ENCODE measurements at regions not wholly inside any gene's neighbourhood (a gene's known extent, or its start where the extent isn't known, plus 50 kb on each side); places are given as distances from the start of the nearest gene placed in this dataset.
"Not testable (repeated sequence)": the region's sequence is repeated elsewhere in the genome, so short reads cannot be mapped to it uniquely, and the experiment has no call there.

- not testable (repeated sequence) for H3K4me1 ChIP-seq (ENCODE audit: control insufficient read depth in 2 of 2, insufficient read depth in 2 of 2, low read length in 2 of 2); H3K4me3 ChIP-seq (ENCODE audit: low read length in 2 of 2); DNase-seq (ENCODE audit: low read depth in 6 of 9, low spot score in 9 of 9); H3K9me3 ChIP-seq (ENCODE audit: control insufficient read depth in 2 of 2, insufficient read depth in 1 of 2, low read length in 1 of 2); H3K27ac ChIP-seq (ENCODE audit: low read depth in 1 of 2, low read length in 1 of 2); H3K36me3 ChIP-seq (ENCODE audit: control insufficient read depth in 2 of 2, insufficient read depth in 2 of 2, low read length in 1 of 2); H3K27me3 ChIP-seq (ENCODE audit: control insufficient read depth in 2 of 2, insufficient read depth in 1 of 2, low read length in 1 of 2)
- WGBS = 95% methylated on average over 18 of the region's 18 CpGs
Measured at GRCh38 chr2:58325296-58325895, 84.3 kb upstream of the FANCL start.

- Histone ChIP-seq H3K36me3 (ENCODE audit: control insufficient read depth in 2 of 2, insufficient read depth in 2 of 2, low read length in 1 of 2) (no peaks in the 10 kb centered on the region), H3K9me3 (ENCODE audit: control insufficient read depth in 2 of 2, insufficient read depth in 1 of 2, low read length in 1 of 2) (no peaks in the 10 kb centered on the region), H3K4me3 (ENCODE audit: low read length in 2 of 2) (no peak overlapping the region), H3K4me1 (ENCODE audit: control insufficient read depth in 2 of 2, insufficient read depth in 2 of 2, low read length in 2 of 2) (no peaks in the 10 kb centered on the region), H3K27me3 (ENCODE audit: control insufficient read depth in 2 of 2, insufficient read depth in 1 of 2, low read length in 1 of 2) (no peaks in the 10 kb centered on the region), H3K27ac (ENCODE audit: low read depth in 1 of 2, low read length in 1 of 2) (no peak overlapping the region)
- 88% methylated on average over 4 of the region's 4 CpGs for WGBS
- no peak for DNase-seq (ENCODE audit: low read depth in 6 of 9, low spot score in 9 of 9)
Measured at GRCh38 chr2:58319481-58319880, 78.4 kb upstream of the FANCL start.

- WGBS = 92% methylated on average over 7 of the region's 7 CpGs
- H3K27ac ChIP-seq (ENCODE audit: low read depth in 1 of 2, low read length in 1 of 2); DNase-seq (ENCODE audit: low read depth in 6 of 9, low spot score in 9 of 9): not testable (repeated sequence)
Measured at GRCh38 chr2:58318949-58319348, 77.8 kb upstream of the FANCL start.

GRCh38 chr2:58313926-58314325, 72.8 kb upstream of the FANCL start:
- H3K9me3 ChIP-seq (ENCODE audit: control insufficient read depth in 2 of 2, insufficient read depth in 1 of 2, low read length in 1 of 2) = no peaks in the 10 kb centered on the region
- no peaks in the 10 kb centered on the region for H3K36me3 ChIP-seq (ENCODE audit: control insufficient read depth in 2 of 2, insufficient read depth in 2 of 2, low read length in 1 of 2)
- H3K27ac ChIP-seq (ENCODE audit: low read depth in 1 of 2, low read length in 1 of 2) = no peak overlapping the region
- no peak for DNase-seq (ENCODE audit: low read depth in 6 of 9, low spot score in 9 of 9)
- H3K27me3 ChIP-seq (ENCODE audit: control insufficient read depth in 2 of 2, insufficient read depth in 1 of 2, low read length in 1 of 2) = no peaks in the 10 kb centered on the region
- H3K4me1 ChIP-seq (ENCODE audit: control insufficient read depth in 2 of 2, insufficient read depth in 2 of 2, low read length in 2 of 2) = no peaks in the 10 kb centered on the region
- WGBS = 73% methylated on average over 2 of the region's 2 CpGs
- no peak overlapping the region for H3K4me3 ChIP-seq (ENCODE audit: low read length in 2 of 2)

More at GRCh38 chr2:58318949-58319348, 77.8 kb upstream of the FANCL start:
- H3K36me3 ChIP-seq (ENCODE audit: control insufficient read depth in 2 of 2, insufficient read depth in 2 of 2, low read length in 1 of 2); H3K27me3 ChIP-seq (ENCODE audit: control insufficient read depth in 2 of 2, insufficient read depth in 1 of 2, low read length in 1 of 2); H3K4me3 ChIP-seq (ENCODE audit: low read length in 2 of 2); H3K4me1 ChIP-seq (ENCODE audit: control insufficient read depth in 2 of 2, insufficient read depth in 2 of 2, low read length in 2 of 2); H3K9me3 ChIP-seq (ENCODE audit: control insufficient read depth in 2 of 2, insufficient read depth in 1 of 2, low read length in 1 of 2): not testable (repeated sequence)

GRCh38 chr2:58308435-58308834, 67.3 kb upstream of the FANCL start:
- Histone ChIP-seq H3K27me3 (ENCODE audit: control insufficient read depth in 2 of 2, insufficient read depth in 1 of 2, low read length in 1 of 2) (no peaks in the 10 kb centered on the region), H3K9me3 (ENCODE audit: control insufficient read depth in 2 of 2, insufficient read depth in 1 of 2, low read length in 1 of 2) (no peaks in the 10 kb centered on the region), H3K4me3 (ENCODE audit: low read length in 2 of 2) (no peak overlapping the region), H3K36me3 (ENCODE audit: control insufficient read depth in 2 of 2, insufficient read depth in 2 of 2, low read length in 1 of 2) (no peaks in the 10 kb centered on the region), H3K4me1 (ENCODE audit: control insufficient read depth in 2 of 2, insufficient read depth in 2 of 2, low read length in 2 of 2) (no peaks in the 10 kb centered on the region), H3K27ac (ENCODE audit: low read depth in 1 of 2, low read length in 1 of 2) (no peak overlapping the region)
- DNase-seq (ENCODE audit: low read depth in 6 of 9, low spot score in 9 of 9) = no peak

GRCh38 chr2:58304843-58305242, 63.7 kb upstream of the FANCL start:
- Histone ChIP-seq H3K27me3 (ENCODE audit: control insufficient read depth in 2 of 2, insufficient read depth in 1 of 2, low read length in 1 of 2) (no peaks in the 10 kb centered on the region), H3K36me3 (ENCODE audit: control insufficient read depth in 2 of 2, insufficient read depth in 2 of 2, low read length in 1 of 2) (no peaks in the 10 kb centered on the region), H3K9me3 (ENCODE audit: control insufficient read depth in 2 of 2, insufficient read depth in 1 of 2, low read length in 1 of 2) (no peaks in the 10 kb centered on the region), H3K4me1 (ENCODE audit: control insufficient read depth in 2 of 2, insufficient read depth in 2 of 2, low read length in 2 of 2) (no peaks in the 10 kb centered on the region), H3K27ac (ENCODE audit: low read depth in 1 of 2, low read length in 1 of 2) (no peak overlapping the region), H3K4me3 (ENCODE audit: low read length in 2 of 2) (no peak overlapping the region)
- no peak for DNase-seq (ENCODE audit: low read depth in 6 of 9, low spot score in 9 of 9)

- DNase-seq (ENCODE audit: low read depth in 6 of 9, low spot score in 9 of 9) = no peak
- Histone ChIP-seq H3K4me1 (ENCODE audit: control insufficient read depth in 2 of 2, insufficient read depth in 2 of 2, low read length in 2 of 2) (no peaks in the 10 kb centered on the region), H3K27ac (ENCODE audit: low read depth in 1 of 2, low read length in 1 of 2) (no peak overlapping the region), H3K36me3 (ENCODE audit: control insufficient read depth in 2 of 2, insufficient read depth in 2 of 2, low read length in 1 of 2) (no peaks in the 10 kb centered on the region), H3K27me3 (ENCODE audit: control insufficient read depth in 2 of 2, insufficient read depth in 1 of 2, low read length in 1 of 2) (no peaks in the 10 kb centered on the region), H3K4me3 (ENCODE audit: low read length in 2 of 2) (no peak overlapping the region), H3K9me3 (ENCODE audit: control insufficient read depth in 2 of 2, insufficient read depth in 1 of 2, low read length in 1 of 2) (no peaks in the 10 kb centered on the region)
- WGBS = 95% methylated on average over 1 of the region's 1 CpG
Measured at GRCh38 chr2:58299123-58299522, 58.0 kb upstream of the FANCL start.

GRCh38 chr2:58293056-58293455, 51.9 kb upstream of the FANCL start:
- Histone ChIP-seq H3K4me1 (ENCODE audit: control insufficient read depth in 2 of 2, insufficient read depth in 2 of 2, low read length in 2 of 2) (no peaks in the 10 kb centered on the region), H3K27ac (ENCODE audit: low read depth in 1 of 2, low read length in 1 of 2) (no peak overlapping the region), H3K9me3 (ENCODE audit: control insufficient read depth in 2 of 2, insufficient read depth in 1 of 2, low read length in 1 of 2) (no peaks in the 10 kb centered on the region), H3K4me3 (ENCODE audit: low read length in 2 of 2) (no peak overlapping the region), H3K36me3 (ENCODE audit: control insufficient read depth in 2 of 2, insufficient read depth in 2 of 2, low read length in 1 of 2) (no peaks in the 10 kb centered on the region), H3K27me3 (ENCODE audit: control insufficient read depth in 2 of 2, insufficient read depth in 1 of 2, low read length in 1 of 2) (no peaks in the 10 kb centered on the region)
- no peak for DNase-seq (ENCODE audit: low read depth in 6 of 9, low spot score in 9 of 9)
- 96% methylated on average over 1 of the region's 1 CpG for WGBS

- no peak overlapping the region for H3K4me3 ChIP-seq (ENCODE audit: low read length in 2 of 2)
- no peaks in the 10 kb centered on the region for H3K36me3 ChIP-seq (ENCODE audit: control insufficient read depth in 2 of 2, insufficient read depth in 2 of 2, low read length in 1 of 2)
- no peaks in the 10 kb centered on the region for H3K4me1 ChIP-seq (ENCODE audit: control insufficient read depth in 2 of 2, insufficient read depth in 2 of 2, low read length in 2 of 2)
- 89% methylated on average over 4 of the region's 4 CpGs for WGBS
- DNase-seq (ENCODE audit: low read depth in 6 of 9, low spot score in 9 of 9) = no peak
- H3K9me3 ChIP-seq (ENCODE audit: control insufficient read depth in 2 of 2, insufficient read depth in 1 of 2, low read length in 1 of 2) = no peaks in the 10 kb centered on the region
- no peak overlapping the region for H3K27ac ChIP-seq (ENCODE audit: low read depth in 1 of 2, low read length in 1 of 2)
- no peaks in the 10 kb centered on the region for H3K27me3 ChIP-seq (ENCODE audit: control insufficient read depth in 2 of 2, insufficient read depth in 1 of 2, low read length in 1 of 2)
Measured at GRCh38 chr2:58291726-58292438, 50.8 kb upstream of the FANCL start.
